KOPT-K1 (cell line): ENCODE measurements at regions not wholly inside any gene's neighbourhood (a gene's known extent, or its start where the extent isn't known, plus 50 kb on each side); places are given as distances from the start of the nearest gene placed in this dataset.
"Not testable (repeated sequence)": the region's sequence is repeated elsewhere in the genome, so short reads cannot be mapped to it uniquely, and the experiment has no call there.

Experiments
- H3K27ac ChIP-seq: fragments of 200-600 bp; sonication (generic); 2 replicates; pipeline ENCODE4 v1.5.1; 2016; ENCODE audit warnings: antibody characterized with exemption, mild to moderate bottlenecking, low read depth, low read length; ENCODE audit not compliant: poor library complexity, severe bottlenecking
- H3K36me3 ChIP-seq: fragments of 200-600 bp; sonication (generic); 2 replicates; pipeline ENCODE4 v1.5.1; 2017; ENCODE audit warnings: antibody characterized with exemption, mild to moderate bottlenecking, low read length, moderate library complexity; ENCODE audit not compliant: insufficient read depth
- H3K9me3 ChIP-seq: fragments of 200-600 bp; sonication (generic); 2 replicates; pipeline ENCODE4 v1.5.1; 2017; ENCODE audit warnings: antibody characterized with exemption, low read length, mild to moderate bottlenecking; ENCODE audit not compliant: insufficient read depth, poor library complexity, severe bottlenecking

GRCh38 chr1:232353001-232353400, 276.9 kb downstream of the SIPA1L2 start:
- H3K27ac ChIP-seq: no peak overlapping the region
- no peaks in the 10 kb centered on the region for H3K9me3 ChIP-seq
- H3K36me3 ChIP-seq: no peaks in the 10 kb centered on the region

GRCh38 chr1:232352366-232352765, 277.6 kb downstream of the SIPA1L2 start:
- no peak overlapping the region for H3K27ac ChIP-seq
- H3K36me3 ChIP-seq: no peaks in the 10 kb centered on the region
- no peaks in the 10 kb centered on the region for H3K9me3 ChIP-seq

GRCh38 chr1:232351335-232351734, 278.6 kb downstream of the SIPA1L2 start:
- Histone ChIP-seq H3K9me3 (no peaks in the 10 kb centered on the region), H3K36me3 (no peaks in the 10 kb centered on the region), H3K27ac (no peak overlapping the region)

GRCh38 chr1:232346844-232347243, 283.1 kb downstream of the SIPA1L2 start:
- Histone ChIP-seq H3K27ac (no peak overlapping the region), H3K9me3 (peaks cover 15% of the 10 kb centered on the region), H3K36me3 (no peaks in the 10 kb centered on the region)

- Histone ChIP-seq H3K9me3 (peaks cover 15% of the 10 kb centered on the region), H3K27ac (no peak overlapping the region), H3K36me3 (no peaks in the 10 kb centered on the region)
Observed at GRCh38 chr1:232344791-232345399, 285.0 kb downstream of the SIPA1L2 start.

GRCh38 chr1:232344186-232344585, 285.7 kb downstream of the SIPA1L2 start:
- not testable (repeated sequence) for H3K36me3 ChIP-seq, H3K27ac ChIP-seq
- peaks cover 15% of the 10 kb centered on the region for H3K9me3 ChIP-seq

- H3K9me3 ChIP-seq: peaks cover 8% of the 10 kb centered on the region
- H3K27ac ChIP-seq: no peak overlapping the region
- no peaks in the 10 kb centered on the region for H3K36me3 ChIP-seq
Observed at GRCh38 chr1:232340446-232340845, 289.5 kb downstream of the SIPA1L2 start.

- Histone ChIP-seq H3K36me3 (no peaks in the 10 kb centered on the region), H3K9me3 (peaks cover 6% of the 10 kb centered on the region), H3K27ac (no peak overlapping the region)
Observed at GRCh38 chr1:232339073-232339472, 290.9 kb downstream of the SIPA1L2 start.

- Histone ChIP-seq H3K27ac (no peak overlapping the region), H3K9me3 (peaks cover 21% of the 10 kb centered on the region), H3K36me3 (no peaks in the 10 kb centered on the region)
Observed at GRCh38 chr1:232335741-232336293, 294.1 kb downstream of the SIPA1L2 start.

- Histone ChIP-seq H3K9me3 (peaks cover 24% of the 10 kb centered on the region), H3K36me3 (no peaks in the 10 kb centered on the region), H3K27ac (no peak overlapping the region)
Observed at GRCh38 chr1:232335261-232335660, 294.7 kb downstream of the SIPA1L2 start.

- Histone ChIP-seq H3K36me3 (no peaks in the 10 kb centered on the region), H3K27ac (no peak overlapping the region), H3K9me3 (peaks cover 28% of the 10 kb centered on the region)
Observed at GRCh38 chr1:232334811-232335210, 295.1 kb downstream of the SIPA1L2 start.

GRCh38 chr1:232334246-232334645, 295.7 kb downstream of the SIPA1L2 start:
- Histone ChIP-seq H3K9me3 (peaks cover 28% of the 10 kb centered on the region), H3K27ac (no peak overlapping the region), H3K36me3 (no peaks in the 10 kb centered on the region)

- no peaks in the 10 kb centered on the region for H3K36me3 ChIP-seq
Observed at GRCh38 chr1:232333419-232333767, 296.5 kb downstream of the SIPA1L2 start.

GRCh38 chr1:232332710-232333418, 297.1 kb downstream of the SIPA1L2 start:
- not testable (repeated sequence) for H3K36me3 ChIP-seq, H3K27ac ChIP-seq
- peaks cover 28% of the 10 kb centered on the region for H3K9me3 ChIP-seq

More at GRCh38 chr1:232333419-232333767, 296.5 kb downstream of the SIPA1L2 start:
- Histone ChIP-seq H3K9me3 (peaks cover 28% of the 10 kb centered on the region), H3K27ac (no peak overlapping the region)

- Histone ChIP-seq H3K9me3 (peaks cover 24% of the 10 kb centered on the region), H3K27ac (no peak overlapping the region), H3K36me3 (no peaks in the 10 kb centered on the region)
Observed at GRCh38 chr1:232329103-232329813, 300.7 kb downstream of the SIPA1L2 start.
